ENCODE measurements at regions not wholly inside any gene's neighbourhood (a gene's known extent, or its start where the extent isn't known, plus 50 kb on each side); places are given as distances from the start of the nearest gene placed in this dataset.

DNA sequence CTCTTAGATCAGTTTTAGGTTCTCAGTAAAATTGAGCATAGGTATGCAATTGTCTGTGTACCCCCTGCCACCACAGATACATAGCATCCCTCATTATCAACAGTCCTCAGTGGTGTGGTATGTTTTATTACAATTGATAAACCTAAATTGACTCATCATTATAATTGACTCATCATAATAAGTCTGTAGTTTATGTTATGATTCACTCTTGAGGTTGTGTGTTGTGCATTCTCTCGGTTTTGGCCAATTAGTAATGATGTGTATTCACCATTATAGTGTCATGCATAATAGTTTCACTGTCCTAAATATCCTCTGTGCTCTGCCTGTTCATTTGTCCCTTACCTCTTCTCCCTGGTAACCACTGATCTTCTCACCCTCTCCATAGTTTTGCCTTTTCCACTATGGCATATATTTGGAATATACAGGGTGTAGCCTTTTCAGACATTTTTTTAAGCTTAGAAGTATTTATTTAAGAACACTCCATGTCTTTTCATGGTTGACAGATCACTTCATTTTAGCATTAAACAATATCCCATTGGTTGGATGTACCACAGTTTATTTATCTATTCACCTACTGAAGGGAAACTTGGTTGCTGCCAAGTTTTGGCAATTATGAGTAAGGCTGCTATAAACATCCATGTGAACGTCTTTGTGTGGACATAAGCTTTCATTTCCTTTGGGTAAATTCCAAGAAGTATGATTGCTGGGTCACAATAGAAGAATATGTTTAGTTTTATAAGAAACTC is 1620.6 kb upstream of the MIR17HG start:
- Histone ChIP-seq H3K27ac (no peak overlapping the region), H3K9me3 (no peaks in the 10 kb centered on the region), H3K4me3 (no peak overlapping the region), H3K27me3 (no peaks in the 10 kb centered on the region), H3K4me1 (no peaks in the 10 kb centered on the region), H3K36me3 (no peaks in the 10 kb centered on the region)
- intact Hi-C loops (cut with DNase I; ENCODE audit: low total_unique reads), result no loop called here
- WGBS, 2 donors (ENCODE audit: low coverage in 1 of 2), result 35 to 37% methylated on average over 2 of the region's 2 CpGs
- DNase-seq, result no peak
- TF ChIP-seq POLR2AphosphoS5 (IDR thresholded peaks at IDR 0.05), result no peak
- no peak for TF ChIP-seq EP300 (IDR thresholded peaks at IDR 0.05; ENCODE audit: low read depth)
- TF ChIP-seq POLR2A (IDR thresholded peaks at IDR 0.05), result no peak
- TF ChIP-seq, protein P1, sequence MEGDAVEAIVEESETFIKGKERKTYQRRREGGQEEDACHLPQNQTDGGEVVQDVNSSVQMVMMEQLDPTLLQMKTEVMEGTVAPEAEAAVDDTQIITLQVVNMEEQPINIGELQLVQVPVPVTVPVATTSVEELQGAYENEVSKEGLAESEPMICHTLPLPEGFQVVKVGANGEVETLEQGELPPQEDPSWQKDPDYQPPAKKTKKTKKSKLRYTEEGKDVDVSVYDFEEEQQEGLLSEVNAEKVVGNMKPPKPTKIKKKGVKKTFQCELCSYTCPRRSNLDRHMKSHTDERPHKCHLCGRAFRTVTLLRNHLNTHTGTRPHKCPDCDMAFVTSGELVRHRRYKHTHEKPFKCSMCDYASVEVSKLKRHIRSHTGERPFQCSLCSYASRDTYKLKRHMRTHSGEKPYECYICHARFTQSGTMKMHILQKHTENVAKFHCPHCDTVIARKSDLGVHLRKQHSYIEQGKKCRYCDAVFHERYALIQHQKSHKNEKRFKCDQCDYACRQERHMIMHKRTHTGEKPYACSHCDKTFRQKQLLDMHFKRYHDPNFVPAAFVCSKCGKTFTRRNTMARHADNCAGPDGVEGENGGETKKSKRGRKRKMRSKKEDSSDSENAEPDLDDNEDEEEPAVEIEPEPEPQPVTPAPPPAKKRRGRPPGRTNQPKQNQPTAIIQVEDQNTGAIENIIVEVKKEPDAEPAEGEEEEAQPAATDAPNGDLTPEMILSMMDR (IDR thresholded peaks at IDR 0.05), result no peak
- in situ Hi-C loops (cut with MboI; ENCODE audit: low pct_ligation_motif_present in 1 of 4, low pct_unique_long_range_greater_than_20kb in 1 of 4, low sequenced_read_pairs in 3 of 4), result no loop called here

DNA sequence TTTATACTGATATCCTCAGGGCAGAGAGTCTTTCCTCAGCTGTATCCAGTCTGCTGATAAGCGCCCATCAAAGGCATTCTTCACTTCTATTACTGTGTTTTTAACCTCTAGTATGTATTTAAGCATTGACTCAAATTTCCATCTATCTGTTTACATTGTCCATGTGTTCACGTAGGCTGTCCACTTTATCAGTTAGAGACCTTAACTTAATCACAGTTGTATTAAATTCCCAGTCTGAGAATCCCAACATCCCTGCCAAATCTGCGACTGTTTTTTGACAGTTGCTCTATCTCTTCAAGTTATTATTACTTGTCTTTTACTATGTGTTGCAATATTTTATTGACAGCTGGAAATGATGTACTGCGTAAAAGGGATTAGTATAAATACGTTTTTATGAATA is 1613.7 kb upstream of the MIR17HG start:
- in situ Hi-C loops (cut with MboI; ENCODE audit: low pct_ligation_motif_present in 1 of 4, low pct_unique_long_range_greater_than_20kb in 1 of 4, low sequenced_read_pairs in 3 of 4) (no loop called here), intact Hi-C loops (cut with DNase I; ENCODE audit: low total_unique reads) (no loop called here)
- Histone ChIP-seq H3K4me1 (no peaks in the 10 kb centered on the region), H3K27me3 (no peaks in the 10 kb centered on the region), H3K36me3 (no peaks in the 10 kb centered on the region), H3K9me3 (no peaks in the 10 kb centered on the region), H3K27ac (no peak overlapping the region), H3K4me3 (no peak overlapping the region)
- TF ChIP-seq POLR2AphosphoS5 (IDR thresholded peaks at IDR 0.05) (no peak), POLR2A (IDR thresholded peaks at IDR 0.05) (no peak)
- 63 to 65% methylated on average over 5 of the region's 5 CpGs for WGBS, 2 donors (ENCODE audit: low coverage in 1 of 2)
- DNase-seq, result no peak

DNA sequence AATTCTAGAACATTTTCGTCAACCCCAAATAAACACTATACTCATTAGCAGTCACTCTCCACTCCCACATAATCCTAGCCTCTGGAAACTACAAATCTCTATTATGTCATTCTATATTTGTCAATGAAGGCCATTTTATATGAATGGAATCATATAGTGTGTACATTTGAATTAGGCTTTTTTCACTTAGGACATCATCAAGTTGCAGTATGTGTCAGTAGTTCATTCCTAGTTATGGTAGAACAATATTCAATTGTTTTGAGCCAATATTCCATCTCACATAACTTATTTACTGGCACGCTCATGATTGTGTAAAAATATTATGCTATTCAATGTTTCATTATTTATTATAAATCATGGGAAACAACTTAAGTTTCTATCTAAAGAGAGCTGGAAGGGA is 1610.4 kb upstream of the MIR17HG start:
- H3K27ac ChIP-seq, result no peak overlapping the region
- no peak for DNase-seq
- TF ChIP-seq, protein P1 (IDR thresholded peaks at IDR 0.05), result no peak
- no peak for TF ChIP-seq EP300 (IDR thresholded peaks at IDR 0.05; ENCODE audit: low read depth)
- TF ChIP-seq POLR2A (IDR thresholded peaks at IDR 0.05), result no peak
- TF ChIP-seq POLR2AphosphoS5 (IDR thresholded peaks at IDR 0.05), result no peak
- no peaks in the 10 kb centered on the region for H3K27me3 ChIP-seq
- H3K4me1 ChIP-seq, result no peaks in the 10 kb centered on the region
- intact Hi-C loops (cut with DNase I; ENCODE audit: low total_unique reads), result loop anchor here (5.0 kb wide), 1 partner anchor 1265 kb away; no protein-coding TSS in a partner anchor
- H3K36me3 ChIP-seq, result no peaks in the 10 kb centered on the region
- WGBS, 2 donors (ENCODE audit: low coverage in 1 of 2), result 76 to 78% methylated on average over 2 of the region's 2 CpGs
- in situ Hi-C loops (cut with MboI; ENCODE audit: low pct_ligation_motif_present in 1 of 4, low pct_unique_long_range_greater_than_20kb in 1 of 4, low sequenced_read_pairs in 3 of 4), result no loop called here
- no peaks in the 10 kb centered on the region for H3K9me3 ChIP-seq
- no peak overlapping the region for H3K4me3 ChIP-seq

DNA sequence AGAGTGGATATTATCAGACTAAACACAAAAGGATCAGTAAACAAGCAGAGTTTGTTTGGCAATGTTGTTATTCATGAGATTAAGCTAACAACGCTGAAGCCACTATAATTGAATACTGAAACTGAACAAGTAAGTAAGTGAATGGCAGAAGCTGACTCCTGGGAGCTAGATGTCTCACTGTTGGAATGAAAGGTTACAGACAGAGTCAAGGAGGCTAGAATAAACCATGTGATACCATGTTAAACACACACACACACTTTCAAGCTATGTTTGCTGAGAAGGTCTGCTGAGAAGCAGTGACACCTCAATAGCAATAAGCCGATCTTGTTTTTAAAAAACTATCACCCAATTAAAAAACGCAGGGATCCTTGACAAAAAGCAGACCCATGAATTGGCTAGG is 1609.4 kb upstream of the MIR17HG start:
- Histone ChIP-seq H3K36me3 (no peaks in the 10 kb centered on the region), H3K27me3 (no peaks in the 10 kb centered on the region), H3K4me1 (no peaks in the 10 kb centered on the region), H3K9me3 (no peaks in the 10 kb centered on the region), H3K4me3 (no peak overlapping the region), H3K27ac (no peak overlapping the region)
- in situ Hi-C loops (cut with MboI; ENCODE audit: low pct_ligation_motif_present in 1 of 4, low pct_unique_long_range_greater_than_20kb in 1 of 4, low sequenced_read_pairs in 3 of 4) (no loop called here), intact Hi-C loops (cut with DNase I; ENCODE audit: low total_unique reads) (loop anchor here (5.0 kb wide), 1 partner anchor 1264 kb away; no protein-coding TSS in a partner anchor)
- DNase-seq, result no peak
- no peak for TF ChIP-seq EP300 (IDR thresholded peaks at IDR 0.05; ENCODE audit: low read depth)
- no peak for TF ChIP-seq POLR2AphosphoS5 (IDR thresholded peaks at IDR 0.05)
- TF ChIP-seq, protein P1 (IDR thresholded peaks at IDR 0.05), result no peak
- TF ChIP-seq POLR2A (IDR thresholded peaks at IDR 0.05), result no peak
- 61 to 62% methylated on average over 1 to 3 of the region's 3 CpGs for WGBS, 2 donors (ENCODE audit: low coverage in 1 of 2)
